Loucy (cell line): ENCODE measurements at regions not wholly inside any gene's neighbourhood (a gene's known extent, or its start where the extent isn't known, plus 50 kb on each side); places are given as distances from the start of the nearest gene placed in this dataset.

Experiments
- CTCF ChIP-seq: fragments of 200-600 bp; sonication (generic); conservative IDR thresholded peaks from 2 replicates; pipeline ENCODE4 v1.5.1; 2014; ENCODE audit warnings: mild to moderate bottlenecking, antibody characterized with exemption, low read length
- EZH2phosphoT487 ChIP-seq: fragments of 200-600 bp; IDR thresholded peaks from 2 replicates; pipeline ENCODE4 v1.6.1; 2018; ENCODE audit warnings: antibody characterized with exemption, mild to moderate bottlenecking, moderate library complexity, borderline replicate concordance

- TF ChIP-seq CTCF (no peak), EZH2phosphoT487 (no peak)
These were observed 670.4 kb downstream of the JRKL start for GRCh38 chr11:97060184-97060583.
